ENCODE measurements at regions not wholly inside any gene's neighbourhood (a gene's known extent, or its start where the extent isn't known, plus 50 kb on each side); places are given as distances from the start of the nearest gene placed in this dataset.

DNA sequence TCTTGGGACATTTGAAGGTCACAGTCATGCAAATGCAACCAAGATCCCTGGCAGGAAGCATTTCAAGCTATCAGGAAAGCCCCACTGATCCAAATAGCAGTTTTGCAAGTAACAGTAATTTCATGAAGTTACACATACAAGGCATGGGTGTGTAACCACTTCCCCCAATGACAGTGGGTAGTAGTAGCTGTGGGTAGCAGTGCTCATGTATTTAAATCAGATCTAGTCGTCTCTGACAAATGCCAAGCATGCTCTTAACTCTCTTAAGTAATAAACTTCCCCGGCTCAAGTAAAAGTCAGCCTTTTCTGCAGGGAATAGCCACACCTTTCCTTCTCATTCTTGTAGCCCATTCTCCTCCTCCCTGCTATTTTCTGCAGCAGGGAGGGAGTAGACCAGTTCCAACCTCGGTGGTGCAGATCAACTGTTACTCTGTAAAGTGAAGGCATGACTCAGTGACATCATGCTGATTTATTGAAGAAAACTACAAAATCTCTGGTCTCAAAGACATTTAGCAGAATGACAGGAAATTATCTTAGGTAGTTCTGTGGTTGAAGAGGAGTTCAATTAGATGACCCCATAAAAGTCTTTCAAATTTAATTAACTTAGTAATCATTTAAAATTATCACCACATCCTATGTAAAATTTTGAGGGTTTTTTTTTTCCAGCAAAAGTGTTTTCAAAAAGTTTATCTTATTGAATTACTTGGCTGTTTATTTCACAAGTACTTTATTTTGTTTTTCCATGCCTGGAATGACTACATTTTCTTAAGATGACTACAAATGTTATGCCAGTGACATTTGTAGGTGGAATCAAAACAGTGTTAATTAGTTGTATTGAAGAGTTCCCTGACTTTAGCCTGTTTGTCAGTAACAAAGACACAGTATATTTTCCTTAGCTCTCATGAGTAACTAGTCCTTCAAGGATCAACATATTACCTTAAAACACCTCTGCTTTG, 568.3 kb downstream of the INHBA start:
- TF ChIP-seq CTCF (conservative IDR thresholded peaks at IDR 0.05; ENCODE audit: low read length): no peak
- no peak for TF ChIP-seq EZH2phosphoT487 (IDR thresholded peaks at IDR 0.05; ENCODE audit: borderline replicate concordance, low read depth, low read length)
